ENCODE measurements at regions not wholly inside any gene's neighbourhood (a gene's known extent, or its start where the extent isn't known, plus 50 kb on each side); places are given as distances from the start of the nearest gene placed in this dataset.

DNA sequence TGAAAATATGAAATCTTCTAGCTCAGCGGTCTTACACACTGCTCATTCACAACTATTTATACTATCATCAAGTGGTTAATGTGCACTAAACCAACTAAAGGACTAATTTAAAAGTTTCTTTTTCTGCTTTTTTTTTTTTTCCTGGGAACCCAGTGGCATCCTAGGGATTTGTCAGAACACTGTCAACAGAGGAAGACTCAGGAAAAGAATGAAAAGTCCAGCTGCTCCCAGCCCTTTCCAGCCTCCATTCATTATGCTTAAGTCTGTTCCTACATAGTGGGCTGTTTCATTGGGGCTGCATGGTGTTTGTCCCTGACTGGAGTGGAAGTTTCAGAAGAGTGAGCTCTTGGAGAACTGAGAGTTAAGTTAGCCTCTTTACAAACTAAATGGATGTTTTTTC lies 391.1 kb downstream of the AASDHPPT start:
- TF ChIP-seq, protein P1, sequence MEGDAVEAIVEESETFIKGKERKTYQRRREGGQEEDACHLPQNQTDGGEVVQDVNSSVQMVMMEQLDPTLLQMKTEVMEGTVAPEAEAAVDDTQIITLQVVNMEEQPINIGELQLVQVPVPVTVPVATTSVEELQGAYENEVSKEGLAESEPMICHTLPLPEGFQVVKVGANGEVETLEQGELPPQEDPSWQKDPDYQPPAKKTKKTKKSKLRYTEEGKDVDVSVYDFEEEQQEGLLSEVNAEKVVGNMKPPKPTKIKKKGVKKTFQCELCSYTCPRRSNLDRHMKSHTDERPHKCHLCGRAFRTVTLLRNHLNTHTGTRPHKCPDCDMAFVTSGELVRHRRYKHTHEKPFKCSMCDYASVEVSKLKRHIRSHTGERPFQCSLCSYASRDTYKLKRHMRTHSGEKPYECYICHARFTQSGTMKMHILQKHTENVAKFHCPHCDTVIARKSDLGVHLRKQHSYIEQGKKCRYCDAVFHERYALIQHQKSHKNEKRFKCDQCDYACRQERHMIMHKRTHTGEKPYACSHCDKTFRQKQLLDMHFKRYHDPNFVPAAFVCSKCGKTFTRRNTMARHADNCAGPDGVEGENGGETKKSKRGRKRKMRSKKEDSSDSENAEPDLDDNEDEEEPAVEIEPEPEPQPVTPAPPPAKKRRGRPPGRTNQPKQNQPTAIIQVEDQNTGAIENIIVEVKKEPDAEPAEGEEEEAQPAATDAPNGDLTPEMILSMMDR (conservative IDR thresholded peaks at IDR 0.05; ENCODE audit: low read depth, low read length), result no peak
- TF ChIP-seq EZH2 (IDR thresholded peaks at IDR 0.05; ENCODE audit: low read length, unreplicated experiment) (no peak), EZH2phosphoT487 (IDR thresholded peaks at IDR 0.05; ENCODE audit: borderline replicate concordance, low read length) (no peak)

All from PC-3 (cell line).